Osteoblast (primary cell): ENCODE measurements at regions not wholly inside any gene's neighbourhood (a gene's known extent, or its start where the extent isn't known, plus 50 kb on each side); places are given as distances from the start of the nearest gene placed in this dataset.

Experiments used
- DNase-seq: peaks from one replicate; pipeline ENCODE4 v3.0.0; 2011; ENCODE audit warnings: low spot score, mixed read lengths; ENCODE audit not compliant: insufficient read length; ENCODE audit errors: missing footprints
- H2AFZ ChIP-seq: 2 replicates; pipeline ENCODE4 v1.6.0; 2011; ENCODE audit warnings: mild to moderate bottlenecking, low read length
- H3K27ac ChIP-seq: 2 replicates; pipeline ENCODE4 v1.5.1; 2011; ENCODE audit warnings: mild to moderate bottlenecking, low read depth, low read length, moderate library complexity
- H3K27me3 ChIP-seq: 2 replicates; pipeline ENCODE4 v1.6.0; 2012; ENCODE audit warnings: mild to moderate bottlenecking, control low read depth, inconsistent platforms, low read length, moderate library complexity; ENCODE audit not compliant: insufficient read depth
- H3K36me3 ChIP-seq: 2 replicates; pipeline ENCODE4 v1.5.1; 2011; ENCODE audit warnings: mild to moderate bottlenecking, low read length, control low read depth, moderate library complexity; ENCODE audit not compliant: insufficient read depth
- H3K4me1 ChIP-seq: 2 replicates; pipeline ENCODE4 v1.5.1; 2011; ENCODE audit warnings: mild to moderate bottlenecking, low read length, control low read depth, moderate library complexity; ENCODE audit not compliant: insufficient read depth
- H3K4me2 ChIP-seq: 2 replicates; pipeline ENCODE4 v1.6.0; 2011; ENCODE audit warnings: mild to moderate bottlenecking, low read length; ENCODE audit not compliant: insufficient read depth
- H3K4me3 ChIP-seq: fragments of 200-600 bp; sonication (generic); 3 replicates; pipeline ENCODE4 v1.5.1; 2012; ENCODE audit warnings: mild to moderate bottlenecking, low read length, inconsistent platforms; ENCODE audit not compliant: insufficient read depth
- H3K79me2 ChIP-seq: 2 replicates; pipeline ENCODE4 v1.6.0; 2012; ENCODE audit warnings: mild to moderate bottlenecking, low read length, control low read depth, inconsistent platforms; ENCODE audit not compliant: insufficient read depth
- H3K9me3 ChIP-seq: 2 replicates; pipeline ENCODE4 v1.5.1; 2011; ENCODE audit warnings: low read depth, low read length, control low read depth
- H4K20me1 ChIP-seq: 2 replicates; pipeline ENCODE4 v1.6.0; 2012; ENCODE audit warnings: mild to moderate bottlenecking, low read length, control low read depth; ENCODE audit not compliant: insufficient read depth
- TF ChIP-seq, protein P1 (sequence below): IDR thresholded peaks from 2 replicates; pipeline ENCODE4 v1.5.1; 2011; ENCODE audit warnings: mild to moderate bottlenecking, low read depth, low read length, moderate library complexity; ENCODE audit errors: extremely low read depth

GRCh38 chr9:27800159-27800558 lies 226.9 kb upstream of the C9orf72 start:
- no peaks in the 10 kb centered on the region for H3K4me1 ChIP-seq
- no peak overlapping the region for H3K4me2 ChIP-seq
- H3K27me3 ChIP-seq: no peaks in the 10 kb centered on the region
- TF ChIP-seq, protein P1, sequence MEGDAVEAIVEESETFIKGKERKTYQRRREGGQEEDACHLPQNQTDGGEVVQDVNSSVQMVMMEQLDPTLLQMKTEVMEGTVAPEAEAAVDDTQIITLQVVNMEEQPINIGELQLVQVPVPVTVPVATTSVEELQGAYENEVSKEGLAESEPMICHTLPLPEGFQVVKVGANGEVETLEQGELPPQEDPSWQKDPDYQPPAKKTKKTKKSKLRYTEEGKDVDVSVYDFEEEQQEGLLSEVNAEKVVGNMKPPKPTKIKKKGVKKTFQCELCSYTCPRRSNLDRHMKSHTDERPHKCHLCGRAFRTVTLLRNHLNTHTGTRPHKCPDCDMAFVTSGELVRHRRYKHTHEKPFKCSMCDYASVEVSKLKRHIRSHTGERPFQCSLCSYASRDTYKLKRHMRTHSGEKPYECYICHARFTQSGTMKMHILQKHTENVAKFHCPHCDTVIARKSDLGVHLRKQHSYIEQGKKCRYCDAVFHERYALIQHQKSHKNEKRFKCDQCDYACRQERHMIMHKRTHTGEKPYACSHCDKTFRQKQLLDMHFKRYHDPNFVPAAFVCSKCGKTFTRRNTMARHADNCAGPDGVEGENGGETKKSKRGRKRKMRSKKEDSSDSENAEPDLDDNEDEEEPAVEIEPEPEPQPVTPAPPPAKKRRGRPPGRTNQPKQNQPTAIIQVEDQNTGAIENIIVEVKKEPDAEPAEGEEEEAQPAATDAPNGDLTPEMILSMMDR: no peak
- H3K27ac ChIP-seq: no peak overlapping the region
- H3K79me2 ChIP-seq: no peaks in the 10 kb centered on the region
- H2AFZ ChIP-seq: no peak overlapping the region
- no peaks in the 10 kb centered on the region for H3K36me3 ChIP-seq
- no peak overlapping the region for H3K4me3 ChIP-seq
- no peaks in the 10 kb centered on the region for H3K9me3 ChIP-seq
- no peak for DNase-seq
- no peaks in the 10 kb centered on the region for H4K20me1 ChIP-seq

GRCh38 chr9:27800692-27801370 lies 227.6 kb upstream of the C9orf72 start:
- no peak for DNase-seq
- TF ChIP-seq, protein P1: no peak
- no peaks in the 10 kb centered on the region for H4K20me1 ChIP-seq

GRCh38 chr9:27801545-27801944 lies 228.3 kb upstream of the C9orf72 start:
- H2AFZ ChIP-seq: no peak overlapping the region
- H4K20me1 ChIP-seq: no peaks in the 10 kb centered on the region
- no peak overlapping the region for H3K4me2 ChIP-seq
- no peak overlapping the region for H3K27ac ChIP-seq
- DNase-seq: no peak
- no peaks in the 10 kb centered on the region for H3K36me3 ChIP-seq
- TF ChIP-seq, protein P1: no peak
- H3K4me3 ChIP-seq: no peak overlapping the region
- H3K4me1 ChIP-seq: no peaks in the 10 kb centered on the region
- no peaks in the 10 kb centered on the region for H3K27me3 ChIP-seq
- H3K79me2 ChIP-seq: no peaks in the 10 kb centered on the region
- no peaks in the 10 kb centered on the region for H3K9me3 ChIP-seq

More at GRCh38 chr9:27800692-27801370, 227.6 kb upstream of the C9orf72 start:
- Histone ChIP-seq H3K27ac (no peak overlapping the region), H3K79me2 (no peaks in the 10 kb centered on the region), H3K4me1 (no peaks in the 10 kb centered on the region), H3K4me2 (no peak overlapping the region), H3K27me3 (no peaks in the 10 kb centered on the region), H3K36me3 (no peaks in the 10 kb centered on the region), H2AFZ (no peak overlapping the region), H3K4me3 (no peak overlapping the region), H3K9me3 (no peaks in the 10 kb centered on the region)

DNA sequence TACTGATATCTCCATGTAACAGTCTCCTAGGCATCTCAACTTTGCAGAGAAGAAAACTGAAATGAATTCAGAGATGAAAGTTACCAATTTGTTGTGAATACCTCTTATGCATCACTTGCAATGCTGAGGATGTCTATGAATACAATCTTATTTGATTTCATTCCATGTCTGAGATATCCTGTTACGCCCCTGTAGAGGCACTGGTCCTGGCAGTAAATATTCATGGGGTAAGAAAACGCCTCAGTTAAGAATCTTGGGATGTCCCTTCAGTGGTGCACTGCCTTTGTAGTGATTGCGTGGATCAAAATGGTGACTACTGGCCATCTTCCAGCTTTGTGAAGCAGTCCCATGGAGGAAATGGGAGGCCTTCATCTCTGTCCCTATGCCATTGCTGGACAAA lies 229.1 kb upstream of the C9orf72 start:
- TF ChIP-seq, protein P1: no peak
- no peak overlapping the region for H3K27ac ChIP-seq
- H3K27me3 ChIP-seq: no peaks in the 10 kb centered on the region
- H3K4me3 ChIP-seq: no peak overlapping the region
- H2AFZ ChIP-seq: no peak overlapping the region
- H3K79me2 ChIP-seq: no peaks in the 10 kb centered on the region
- DNase-seq: no peak
- H3K36me3 ChIP-seq: no peaks in the 10 kb centered on the region
- no peak overlapping the region for H3K4me2 ChIP-seq
- no peaks in the 10 kb centered on the region for H4K20me1 ChIP-seq
- no peaks in the 10 kb centered on the region for H3K9me3 ChIP-seq
- H3K4me1 ChIP-seq: no peaks in the 10 kb centered on the region
